GM12878 (cell line): ENCODE measurements at regions not wholly inside any gene's neighbourhood (a gene's known extent, or its start where the extent isn't known, plus 50 kb on each side); places are given as distances from the start of the nearest gene placed in this dataset.

Experiments
- ATAC-seq: fragments of 200-7000 bp; cut with Tn5 transposase; 3 replicates; pipeline ENCODE4 v1.9.1; 2020; ENCODE audit warnings: mild to moderate bottlenecking, moderate library complexity
- BruUV-seq: library from RNA; stranded (reverse); fragments of 400-500 nt; replicated peaks from 2 replicates; lab custom pipeline; 2021; lab: Mats Ljungman, UMichigan
- CTCF ChIA-PET: fragments of 300-600 bp; sonication (Branson Sonifier 250); formaldehyde crosslinking; extraction: SDS; loops from one replicate; lab custom pipeline; 2021; ENCODE audit warnings: inconsistent platforms; lab: Yijun Ruan, JAX
- POLR2A ChIA-PET: fragments of 350-600 bp; formaldehyde crosslinking; extraction: SDS; loops from one replicate; lab custom pipeline; 2021; ENCODE audit warnings: inconsistent platforms; lab: Charles Lee
- RAD21 ChIA-PET: fragments of 300-600 bp; sonication (Branson Sonifier 250); formaldehyde crosslinking; loops from one replicate; lab custom pipeline; 2023; ENCODE audit warnings: antibody characterized with exemption; ENCODE audit not compliant: unreplicated experiment; lab: Charles Lee
- SMC1A ChIA-PET: fragments of 300-600 bp; sonication (Branson Sonifier 250); formaldehyde crosslinking; loops from one replicate; lab custom pipeline; 2023; ENCODE audit not compliant: unreplicated experiment, uncharacterized antibody; lab: Charles Lee
- DNase-seq: peaks from one replicate; pipeline ENCODE4 v3.0.0-alpha.2; 2011; ENCODE audit warnings: low read depth, low spot score
- FAIRE-seq: peaks from 3 replicates; lab custom pipeline; 2011; peaks lifted over from hg19 to GRCh38; lab: Jason Lieb, UNC
- H2AFZ ChIP-seq: 2 replicates; pipeline ENCODE4 v1.6.0; 2011; ENCODE audit warnings: low read depth, low read length, control low read depth; ENCODE audit not compliant: control insufficient read depth
- H3K27ac ChIP-seq: 2 replicates; pipeline ENCODE4 v1.5.1; 2011; ENCODE audit warnings: control low read depth; ENCODE audit not compliant: control insufficient read depth, insufficient read depth
- H3K27me3 ChIP-seq, 2 experiments: replicated peaks in 1 of 2; 2 replicates each; pipeline versions ENCODE4 v1.6.0 to v1.6.1; 2011; ENCODE audit warnings: low read length in 1 of 2; ENCODE audit not compliant: control insufficient read depth in 2 of 2, insufficient read depth in 2 of 2
- H3K36me3 ChIP-seq, 2 experiments: 2 replicates each; pipeline ENCODE4 v1.5.1; 2011; ENCODE audit warnings: low read length in 1 of 2; ENCODE audit not compliant: control insufficient read depth in 2 of 2, insufficient read depth in 2 of 2
- H3K4me1 ChIP-seq: 2 replicates; pipeline ENCODE4 v1.6.1; 2011; ENCODE audit warnings: mild to moderate bottlenecking, low read length, moderate library complexity, mixed read lengths; ENCODE audit not compliant: control insufficient read depth, insufficient read depth
- H3K4me2 ChIP-seq: 2 replicates; pipeline ENCODE4 v1.6.0; 2011; ENCODE audit warnings: control low read depth; ENCODE audit not compliant: control insufficient read depth, insufficient read depth
- H3K4me3 ChIP-seq: fragments of 200-600 bp; sonication (generic); 2 replicates; pipeline ENCODE4 v1.5.1; 2016
- H3K79me2 ChIP-seq: 2 replicates; pipeline ENCODE4 v1.6.0; 2011; ENCODE audit warnings: low read length; ENCODE audit not compliant: control insufficient read depth, insufficient read depth
- H3K9ac ChIP-seq: 2 replicates; pipeline ENCODE4 v1.8.0; 2011; ENCODE audit warnings: low read length, control low read depth, mixed read lengths; ENCODE audit not compliant: control insufficient read depth, insufficient read depth
- H3K9me3 ChIP-seq: replicated peaks from 3 replicates; pipeline ENCODE4 v1.5.1; 2011; ENCODE audit warnings: mild to moderate bottlenecking, low read length; ENCODE audit not compliant: control insufficient read depth, insufficient read depth
- H4K20me1 ChIP-seq: 2 replicates; pipeline ENCODE4 v1.6.0; 2011; ENCODE audit not compliant: control insufficient read depth, insufficient read depth
- BRCA1 ChIP-seq: IDR thresholded peaks from 2 replicates; pipeline ENCODE4 v1.6.1; 2011; ENCODE audit warnings: low read depth, low read length, improper control_type of control experiment
- CBFB ChIP-seq: IDR thresholded peaks from 2 replicates; pipeline ENCODE4 v1.6.1; 2016; ENCODE audit warnings: antibody characterized with exemption, low read depth
- CBX3 ChIP-seq: fragments of 200-600 bp; sonication (generic); IDR thresholded peaks from 2 replicates; pipeline ENCODE4 v1.6.1; 2016; ENCODE audit warnings: low read depth, borderline replicate concordance
- CEBPB ChIP-seq, 2 experiments: fragments of 150-350 bp in 1 of 2; IDR thresholded peaks; 2 replicates each; pipeline ENCODE4 v1.6.1; 2012 to 2014; ENCODE audit warnings: low read depth in 2 of 2, low read length in 2 of 2, borderline replicate concordance in 1 of 2, inconsistent platforms in 1 of 2
- ESRRA ChIP-seq: IDR thresholded peaks from 2 replicates; pipeline ENCODE4 v1.6.1; 2012; ENCODE audit warnings: mild to moderate bottlenecking, low read length, improper control_type of control experiment
- FOS ChIP-seq: IDR thresholded peaks from 3 replicates; pipeline ENCODE4 v1.6.1; 2011; ENCODE audit warnings: borderline replicate concordance; ENCODE audit not compliant: insufficient read length; ENCODE audit errors: extremely low read depth
- FOXK2 ChIP-seq: fragments of 450-650 bp; IDR thresholded peaks from 2 replicates; pipeline ENCODE4 v1.6.1; 2017; ENCODE audit warnings: mild to moderate bottlenecking, moderate library complexity
- JUNB ChIP-seq: IDR thresholded peaks from 2 replicates; pipeline ENCODE4 v1.6.1; 2016; ENCODE audit warnings: antibody characterized with exemption, mild to moderate bottlenecking
- MEF2B ChIP-seq: fragments of 450-650 bp; IDR thresholded peaks from 2 replicates; pipeline ENCODE4 v1.6.1; 2018; ENCODE audit warnings: mild to moderate bottlenecking, moderate library complexity; ENCODE audit not compliant: partially characterized antibody, poor library complexity, severe bottlenecking
- MTA2 ChIP-seq: fragments of 450-650 bp; IDR thresholded peaks from 2 replicates; pipeline ENCODE4 v1.6.1; 2016; ENCODE audit warnings: low read depth, mild to moderate bottlenecking, moderate library complexity
- NR2C1 ChIP-seq: fragments of 450-650 bp; IDR thresholded peaks from 2 replicates; pipeline ENCODE4 v1.6.1; 2017; ENCODE audit warnings: antibody characterized with exemption, mild to moderate bottlenecking, moderate library complexity
- NRF1 ChIP-seq: conservative IDR thresholded peaks from 2 replicates; pipeline ENCODE4 v1.6.1; 2011; ENCODE audit warnings: mild to moderate bottlenecking, low read depth, low read length, improper control_type of control experiment
- ZNF207 ChIP-seq: fragments of 450-650 bp; IDR thresholded peaks from 2 replicates; pipeline ENCODE4 v1.6.1; 2014; ENCODE audit warnings: antibody characterized with exemption, mild to moderate bottlenecking, borderline replicate concordance
- ZZZ3 ChIP-seq: IDR thresholded peaks from 2 replicates; pipeline ENCODE4 v1.6.1; 2011; ENCODE audit warnings: low read depth; ENCODE audit not compliant: control insufficient read depth, insufficient read length
- in situ Hi-C: fragments of 300-500 bp; cut with MboI; formaldehyde crosslinking; loops from 9 replicates; pipeline ENCODE4 v1.14.3; 2018; ENCODE audit warnings: mixed read lengths
- intact Hi-C: fragments of 100-400 bp; cut with micrococcal nuclease; formaldehyde crosslinking; loops from one replicate; pipeline ENCODE4 v1.14.2; 2022; ENCODE audit not compliant: unreplicated experiment
- TF ChIP-seq, protein P1 (sequence below): IDR thresholded peaks from 2 replicates; pipeline ENCODE4 v1.6.1; 2012; ENCODE audit warnings: mild to moderate bottlenecking, low read depth, low read length
- TF ChIP-seq, protein P2 (sequence below): fragments of 450-650 bp; IDR thresholded peaks from 2 replicates; pipeline ENCODE4 v1.6.1; 2016; ENCODE audit warnings: mild to moderate bottlenecking
- TF ChIP-seq, protein P3 (sequence below): fragments of 450-650 bp; IDR thresholded peaks from 2 replicates; pipeline ENCODE4 v1.6.1; 2018; ENCODE audit warnings: mild to moderate bottlenecking, low read depth, moderate library complexity; ENCODE audit not compliant: partially characterized antibody
- TF ChIP-seq, protein P4 (sequence below): IDR thresholded peaks from 2 replicates; pipeline ENCODE4 v1.6.1; 2011; ENCODE audit warnings: borderline replicate concordance, low read depth, mild to moderate bottlenecking, moderate library complexity, low read length; ENCODE audit not compliant: insufficient read depth, poor library complexity, severe bottlenecking

DNA sequence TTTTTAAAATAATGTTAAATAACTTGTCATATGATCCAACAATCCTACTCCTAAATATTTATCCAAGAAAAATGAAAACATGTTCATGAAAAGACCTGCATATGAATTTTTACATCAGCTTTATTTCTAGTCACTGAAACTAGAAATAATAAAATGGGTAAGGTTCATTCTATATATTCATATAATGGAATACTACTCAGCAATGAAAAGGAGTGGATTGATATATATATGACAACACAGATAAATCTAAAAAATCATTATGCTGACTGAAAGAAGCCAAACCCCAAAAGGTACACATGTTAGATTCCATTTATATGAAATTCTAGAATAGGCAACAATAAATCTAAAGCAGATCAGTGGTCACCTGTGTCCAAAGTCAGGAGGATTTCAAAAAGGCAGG is 84.9 kb upstream of the PCBD1 start:
- Histone ChIP-seq H3K36me3 (no peaks in the 10 kb centered on the region), H3K27me3 (peaks cover 0 to 4% of the 10 kb centered on the region in 2 experiments; a peak in 2 of 4 replicates), H3K9me3 (no peaks in the 10 kb centered on the region; the same call in 2 of the 3 replicates), H4K20me1 (no peaks in the 10 kb centered on the region; the same call in 1 of the 2 replicates), H3K4me2 (no peak overlapping the region), H3K27ac (no peak overlapping the region), H3K4me3 (no peak overlapping the region), H2AFZ (no peak overlapping the region), H3K9ac (no peak overlapping the region), H3K4me1 (peaks cover 3% of the 10 kb centered on the region)
- no peak for ATAC-seq
- CTCF ChIA-PET: no interaction called here
- in situ Hi-C loops: no loop called here
- DNase-seq: no peak
- no peak for FAIRE-seq
- SMC1A ChIA-PET: no interaction called here
- RAD21 ChIA-PET: no interaction called here
- POLR2A ChIA-PET: no interaction called here
- BruUV-seq: no TSS peak
- TF ChIP-seq ESRRA: no peak
- TF ChIP-seq MEF2B: no peak
- TF ChIP-seq CEBPB (IDR thresholded peaks at IDR 0.05; ENCODE audit: borderline replicate concordance in 1 of 2, low read depth in 2 of 2, low read length in 2 of 2): no peak
- TF ChIP-seq FOXK2: no peak
- TF ChIP-seq MTA2: no peak
- TF ChIP-seq, protein P1, sequence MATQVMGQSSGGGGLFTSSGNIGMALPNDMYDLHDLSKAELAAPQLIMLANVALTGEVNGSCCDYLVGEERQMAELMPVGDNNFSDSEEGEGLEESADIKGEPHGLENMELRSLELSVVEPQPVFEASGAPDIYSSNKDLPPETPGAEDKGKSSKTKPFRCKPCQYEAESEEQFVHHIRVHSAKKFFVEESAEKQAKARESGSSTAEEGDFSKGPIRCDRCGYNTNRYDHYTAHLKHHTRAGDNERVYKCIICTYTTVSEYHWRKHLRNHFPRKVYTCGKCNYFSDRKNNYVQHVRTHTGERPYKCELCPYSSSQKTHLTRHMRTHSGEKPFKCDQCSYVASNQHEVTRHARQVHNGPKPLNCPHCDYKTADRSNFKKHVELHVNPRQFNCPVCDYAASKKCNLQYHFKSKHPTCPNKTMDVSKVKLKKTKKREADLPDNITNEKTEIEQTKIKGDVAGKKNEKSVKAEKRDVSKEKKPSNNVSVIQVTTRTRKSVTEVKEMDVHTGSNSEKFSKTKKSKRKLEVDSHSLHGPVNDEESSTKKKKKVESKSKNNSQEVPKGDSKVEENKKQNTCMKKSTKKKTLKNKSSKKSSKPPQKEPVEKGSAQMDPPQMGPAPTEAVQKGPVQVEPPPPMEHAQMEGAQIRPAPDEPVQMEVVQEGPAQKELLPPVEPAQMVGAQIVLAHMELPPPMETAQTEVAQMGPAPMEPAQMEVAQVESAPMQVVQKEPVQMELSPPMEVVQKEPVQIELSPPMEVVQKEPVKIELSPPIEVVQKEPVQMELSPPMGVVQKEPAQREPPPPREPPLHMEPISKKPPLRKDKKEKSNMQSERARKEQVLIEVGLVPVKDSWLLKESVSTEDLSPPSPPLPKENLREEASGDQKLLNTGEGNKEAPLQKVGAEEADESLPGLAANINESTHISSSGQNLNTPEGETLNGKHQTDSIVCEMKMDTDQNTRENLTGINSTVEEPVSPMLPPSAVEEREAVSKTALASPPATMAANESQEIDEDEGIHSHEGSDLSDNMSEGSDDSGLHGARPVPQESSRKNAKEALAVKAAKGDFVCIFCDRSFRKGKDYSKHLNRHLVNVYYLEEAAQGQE: no peak
- TF ChIP-seq, protein P2, sequence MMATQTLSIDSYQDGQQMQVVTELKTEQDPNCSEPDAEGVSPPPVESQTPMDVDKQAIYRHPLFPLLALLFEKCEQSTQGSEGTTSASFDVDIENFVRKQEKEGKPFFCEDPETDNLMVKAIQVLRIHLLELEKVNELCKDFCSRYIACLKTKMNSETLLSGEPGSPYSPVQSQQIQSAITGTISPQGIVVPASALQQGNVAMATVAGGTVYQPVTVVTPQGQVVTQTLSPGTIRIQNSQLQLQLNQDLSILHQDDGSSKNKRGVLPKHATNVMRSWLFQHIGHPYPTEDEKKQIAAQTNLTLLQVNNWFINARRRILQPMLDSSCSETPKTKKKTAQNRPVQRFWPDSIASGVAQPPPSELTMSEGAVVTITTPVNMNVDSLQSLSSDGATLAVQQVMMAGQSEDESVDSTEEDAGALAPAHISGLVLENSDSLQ: no peak
- no peak for TF ChIP-seq NR2C1
- TF ChIP-seq, protein P3, sequence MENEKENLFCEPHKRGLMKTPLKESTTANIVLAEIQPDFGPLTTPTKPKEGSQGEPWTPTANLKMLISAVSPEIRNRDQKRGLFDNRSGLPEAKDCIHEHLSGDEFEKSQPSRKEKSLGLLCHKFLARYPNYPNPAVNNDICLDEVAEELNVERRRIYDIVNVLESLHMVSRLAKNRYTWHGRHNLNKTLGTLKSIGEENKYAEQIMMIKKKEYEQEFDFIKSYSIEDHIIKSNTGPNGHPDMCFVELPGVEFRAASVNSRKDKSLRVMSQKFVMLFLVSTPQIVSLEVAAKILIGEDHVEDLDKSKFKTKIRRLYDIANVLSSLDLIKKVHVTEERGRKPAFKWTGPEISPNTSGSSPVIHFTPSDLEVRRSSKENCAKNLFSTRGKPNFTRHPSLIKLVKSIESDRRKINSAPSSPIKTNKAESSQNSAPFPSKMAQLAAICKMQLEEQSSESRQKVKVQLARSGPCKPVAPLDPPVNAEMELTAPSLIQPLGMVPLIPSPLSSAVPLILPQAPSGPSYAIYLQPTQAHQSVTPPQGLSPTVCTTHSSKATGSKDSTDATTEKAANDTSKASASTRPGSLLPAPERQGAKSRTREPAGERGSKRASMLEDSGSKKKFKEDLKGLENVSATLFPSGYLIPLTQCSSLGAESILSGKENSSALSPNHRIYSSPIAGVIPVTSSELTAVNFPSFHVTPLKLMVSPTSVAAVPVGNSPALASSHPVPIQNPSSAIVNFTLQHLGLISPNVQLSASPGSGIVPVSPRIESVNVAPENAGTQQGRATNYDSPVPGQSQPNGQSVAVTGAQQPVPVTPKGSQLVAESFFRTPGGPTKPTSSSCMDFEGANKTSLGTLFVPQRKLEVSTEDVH: no peak
- TF ChIP-seq, protein P4, sequence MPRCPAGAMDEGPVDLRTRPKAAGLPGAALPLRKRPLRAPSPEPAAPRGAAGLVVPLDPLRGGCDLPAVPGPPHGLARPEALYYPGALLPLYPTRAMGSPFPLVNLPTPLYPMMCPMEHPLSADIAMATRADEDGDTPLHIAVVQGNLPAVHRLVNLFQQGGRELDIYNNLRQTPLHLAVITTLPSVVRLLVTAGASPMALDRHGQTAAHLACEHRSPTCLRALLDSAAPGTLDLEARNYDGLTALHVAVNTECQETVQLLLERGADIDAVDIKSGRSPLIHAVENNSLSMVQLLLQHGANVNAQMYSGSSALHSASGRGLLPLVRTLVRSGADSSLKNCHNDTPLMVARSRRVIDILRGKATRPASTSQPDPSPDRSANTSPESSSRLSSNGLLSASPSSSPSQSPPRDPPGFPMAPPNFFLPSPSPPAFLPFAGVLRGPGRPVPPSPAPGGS: no peak
- TF ChIP-seq ZNF207: no peak
- no peak for TF ChIP-seq ZZZ3
- TF ChIP-seq BRCA1: no peak
- no peak for TF ChIP-seq NRF1
- no peak for TF ChIP-seq FOS
- no peak for TF ChIP-seq JUNB
- no peak for TF ChIP-seq CBX3
- TF ChIP-seq CBFB: no peak
- TF ChIP-seq, all 136 proteins: peak for 0
- intact Hi-C loops: no loop called here
- H3K79me2 ChIP-seq: no peaks in the 10 kb centered on the region
